Common myeloid progenitor, CD34-positive (primary cell): ENCODE measurements at regions not wholly inside any gene's neighbourhood (a gene's known extent, or its start where the extent isn't known, plus 50 kb on each side); places are given as distances from the start of the nearest gene placed in this dataset.

ENCODE experiments used
- CTCF ChIA-PET: fragments of 350-600 bp; sonication (Branson Sonifier 250); formaldehyde crosslinking; loops from one replicate; lab custom pipeline; 2021; ENCODE audit warnings: antibody characterized with exemption; lab: Charles Lee
- POLR2A ChIA-PET: fragments of 350-600 bp; sonication (Branson Sonifier 250); formaldehyde crosslinking; loops from one replicate; lab custom pipeline; 2021; ENCODE audit warnings: antibody characterized with exemption; lab: Charles Lee
- DNase-seq, 3 donors: peaks; one replicate each; pipeline versions ENCODE4 v3.0.0 to v3.0.0-alpha.2; 2013
- H3K27ac ChIP-seq, 2 experiments: 1 replicate in 1 of 2; 2 replicates in 1 of 2; pipeline ENCODE4 v1.7.0; 2013; ENCODE audit warnings: inconsistent platforms in 2 of 2, low read length in 2 of 2, mild to moderate bottlenecking in 2 of 2, low read depth in 1 of 2, moderate library complexity in 1 of 2; ENCODE audit not compliant: severe bottlenecking in 2 of 2, insufficient read depth in 1 of 2, poor library complexity in 1 of 2
- H3K27me3 ChIP-seq, 5 experiments: replicated peaks in 2 of 5; 1 replicate in 3 of 5; 2 replicates in 2 of 5; pipeline versions ENCODE4 v1.6.1 to v1.7.0; 2013; ENCODE audit warnings: low read length in 4 of 5, mild to moderate bottlenecking in 2 of 5, moderate library complexity in 2 of 5, inconsistent platforms in 1 of 5; ENCODE audit not compliant: insufficient read depth in 5 of 5, control insufficient read depth in 4 of 5
- H3K36me3 ChIP-seq, 4 experiments: 1 replicate in 2 of 4; 2 replicates in 2 of 4; pipeline versions ENCODE4 v1.6.1 to v1.7.0; 2013; ENCODE audit warnings: low read length in 3 of 4, control low read depth in 1 of 4, mild to moderate bottlenecking in 1 of 4; ENCODE audit not compliant: control insufficient read depth in 4 of 4, insufficient read depth in 4 of 4
- H3K4me1 ChIP-seq, 4 experiments: 1 replicate in 3 of 4; 2 replicates in 1 of 4; pipeline versions ENCODE4 v1.6.1 to v1.7.1; 2013; ENCODE audit warnings: low read length in 3 of 4, mild to moderate bottlenecking in 3 of 4, control low read depth in 1 of 4, inconsistent platforms in 1 of 4, moderate library complexity in 1 of 4; ENCODE audit not compliant: control insufficient read depth in 4 of 4, insufficient read depth in 4 of 4; ENCODE audit errors: control extremely low read depth in 1 of 4
- H3K4me3 ChIP-seq, 7 experiments: 1 replicate in 4 of 7; 2 replicates in 3 of 7; pipeline versions ENCODE4 v1.5.1 to v1.7.0; 2013; ENCODE audit warnings: mild to moderate bottlenecking in 7 of 7, low read length in 6 of 7, moderate library complexity in 6 of 7, inconsistent platforms in 2 of 7, low read depth in 2 of 7, control low read depth in 1 of 7; ENCODE audit not compliant: insufficient read depth in 4 of 7, control insufficient read depth in 1 of 7; ENCODE audit errors: extremely low read depth in 1 of 7
- H3K9me3 ChIP-seq, 5 experiments: 1 replicate in 4 of 5; 2 replicates in 1 of 5; pipeline versions ENCODE4 v1.6.1 to v1.7.1; 2013; ENCODE audit warnings: low read length in 4 of 5, mild to moderate bottlenecking in 2 of 5, inconsistent platforms in 1 of 5, low read depth in 1 of 5, moderate library complexity in 1 of 5; ENCODE audit not compliant: control insufficient read depth in 4 of 5, insufficient read depth in 2 of 5; ENCODE audit errors: control extremely low read depth in 1 of 5
- WGBS: methylation state at CpG from one replicate; pipeline ENCODE4 v1.1.5; 2013; ENCODE audit not compliant: insufficient coverage; 5-methylcytosine and 5-hydroxymethylcytosine counted together

GRCh38 chr16:47958726-47959125 is 197.1 kb downstream of the ABCC12 start:
- Histone ChIP-seq H3K4me1 (no peaks in the 10 kb centered on the region), H3K9me3 (no peaks in the 10 kb centered on the region), H3K4me3 (no peak overlapping the region), H3K27ac (no peak overlapping the region), H3K27me3 (no peaks in the 10 kb centered on the region), H3K36me3 (no peaks in the 10 kb centered on the region)
- POLR2A ChIA-PET: no interaction called here
- no peak for DNase-seq
- 87% methylated on average over 4 of the region's 5 CpGs for WGBS
- CTCF ChIA-PET: no interaction called here

GRCh38 chr16:47956916-47957315 is 198.9 kb downstream of the ABCC12 start:
- DNase-seq: no peak
- H3K36me3 ChIP-seq: no peaks in the 10 kb centered on the region
- no peaks in the 10 kb centered on the region for H3K9me3 ChIP-seq
- H3K4me1 ChIP-seq: no peaks in the 10 kb centered on the region
- H3K27ac ChIP-seq: no peak overlapping the region
- no peak overlapping the region for H3K4me3 ChIP-seq
- ChIA-PET POLR2A (no interaction called here), CTCF (no interaction called here)
- no peaks in the 10 kb centered on the region for H3K27me3 ChIP-seq
- WGBS: no CpG with 5 or more reads among the region's 2 CpGs

GRCh38 chr16:47949714-47950113 is 206.1 kb downstream of the ABCC12 start:
- 99% methylated on average over 9 of the region's 9 CpGs for WGBS
- ChIA-PET CTCF (no interaction called here), POLR2A (no interaction called here)
- DNase-seq: no peak
- no peak overlapping the region for H3K27ac ChIP-seq
- H3K4me3 ChIP-seq: no peak overlapping the region
- no peaks in the 10 kb centered on the region for H3K27me3 ChIP-seq
- H3K4me1 ChIP-seq: no peaks in the 10 kb centered on the region
- no peaks in the 10 kb centered on the region for H3K9me3 ChIP-seq
- H3K36me3 ChIP-seq: no peaks in the 10 kb centered on the region

GRCh38 chr16:47949276-47949675 is 206.5 kb downstream of the ABCC12 start:
- H3K27me3 ChIP-seq: no peaks in the 10 kb centered on the region
- no peak overlapping the region for H3K4me3 ChIP-seq
- no peak for DNase-seq
- no peak overlapping the region for H3K27ac ChIP-seq
- ChIA-PET CTCF (no interaction called here), POLR2A (no interaction called here)
- no peaks in the 10 kb centered on the region for H3K9me3 ChIP-seq
- no peaks in the 10 kb centered on the region for H3K36me3 ChIP-seq
- WGBS: 81% methylated on average over 7 of the region's 10 CpGs
- no peaks in the 10 kb centered on the region for H3K4me1 ChIP-seq

GRCh38 chr16:47947723-47948122 is 208.1 kb downstream of the ABCC12 start:
- no peak overlapping the region for H3K27ac ChIP-seq
- no peaks in the 10 kb centered on the region for H3K9me3 ChIP-seq
- H3K27me3 ChIP-seq: no peaks in the 10 kb centered on the region
- DNase-seq: no peak
- H3K4me1 ChIP-seq: no peaks in the 10 kb centered on the region
- no peaks in the 10 kb centered on the region for H3K36me3 ChIP-seq
- H3K4me3 ChIP-seq: no peak overlapping the region
- WGBS: 94% methylated on average over 2 of the region's 3 CpGs
- CTCF ChIA-PET: no interaction called here
- POLR2A ChIA-PET: no interaction called here

GRCh38 chr16:47946092-47946491 is 209.7 kb downstream of the ABCC12 start:
- POLR2A ChIA-PET: no interaction called here
- 96% methylated on average over 13 of the region's 13 CpGs for WGBS
- H3K36me3 ChIP-seq: no peaks in the 10 kb centered on the region

GRCh38 chr16:47944589-47944988 is 211.2 kb downstream of the ABCC12 start:
- CTCF ChIA-PET: no interaction called here

More at GRCh38 chr16:47946092-47946491, 209.7 kb downstream of the ABCC12 start:
- no peaks in the 10 kb centered on the region for H3K4me1 ChIP-seq
- no peak overlapping the region for H3K4me3 ChIP-seq
- no peaks in the 10 kb centered on the region for H3K9me3 ChIP-seq
- no peak for DNase-seq
- no peaks in the 10 kb centered on the region for H3K27me3 ChIP-seq
- no peak overlapping the region for H3K27ac ChIP-seq
- CTCF ChIA-PET: interaction anchor here (0.6 to 1.0 kb wide), 2 partner anchors 10 to 16 kb away, joined by 3 read pairs; no protein-coding TSS in a partner anchor

More at GRCh38 chr16:47944589-47944988, 211.2 kb downstream of the ABCC12 start:
- Histone ChIP-seq H3K4me1 (no peaks in the 10 kb centered on the region), H3K4me3 (no peak overlapping the region), H3K36me3 (no peaks in the 10 kb centered on the region), H3K9me3 (no peaks in the 10 kb centered on the region), H3K27me3 (no peaks in the 10 kb centered on the region), H3K27ac (no peak overlapping the region)
- 91% methylated on average over 5 of the region's 10 CpGs for WGBS
- POLR2A ChIA-PET: no interaction called here
- DNase-seq: no peak
